HG03159 (cell line): ENCODE measurements at regions not wholly inside any gene's neighbourhood (a gene's known extent, or its start where the extent isn't known, plus 50 kb on each side); places are given as distances from the start of the nearest gene placed in this dataset.
A peak's percentile ranks its signal among the peaks of the same experiment; 100 is the strongest.
"Not testable (repeated sequence)": the region's sequence is repeated elsewhere in the genome, so short reads cannot be mapped to it uniquely, and the experiment has no call there.

Experiments
- ATAC-seq: cut with Tn5 transposase; IDR thresholded peaks from one replicate; pipeline ENCODE4 v1.9.1; 2021; ENCODE audit warnings: mild to moderate bottlenecking, moderate library complexity; ENCODE audit not compliant: unreplicated experiment

- ATAC-seq, result not testable (repeated sequence)
These were observed 242.2 kb upstream of the PRSS1 start for GRCh38 chr7:142507066-142507465.

- ATAC-seq, result no peak
These were observed 242.7 kb upstream of the PRSS1 start for GRCh38 chr7:142506601-142507000.

- ATAC-seq, result not testable (repeated sequence)
These were observed 245.3 kb upstream of the PRSS1 start for GRCh38 chr7:142503949-142504348.

- ATAC-seq, result no peak
These were observed 245.2 kb upstream of the PRSS58 start for GRCh38 chr7:142503036-142503435.

- no peak for ATAC-seq
These were observed 243.6 kb upstream of the PRSS58 start for GRCh38 chr7:142501434-142501833.

- no peak for ATAC-seq
These were observed 242.5 kb upstream of the PRSS58 start for GRCh38 chr7:142500366-142500765.

- ATAC-seq, result no peak
These were observed 241.8 kb upstream of the PRSS58 start for GRCh38 chr7:142499635-142500034.

GRCh38 chr7:142498364-142498763 lies 240.5 kb upstream of the PRSS58 start:
- no peak for ATAC-seq

GRCh38 chr7:142496545-142496991 lies 238.7 kb upstream of the PRSS58 start:
- ATAC-seq, result peak; percentile 54

GRCh38 chr7:142495879-142496278 lies 238.0 kb upstream of the PRSS58 start:
- ATAC-seq, result not testable (repeated sequence)

GRCh38 chr7:142495301-142495700 lies 237.4 kb upstream of the PRSS58 start:
- ATAC-seq, result not testable (repeated sequence)

GRCh38 chr7:142494021-142494420 lies 236.2 kb upstream of the PRSS58 start:
- no peak for ATAC-seq

- no peak for ATAC-seq
These were observed 231.0 kb upstream of the PRSS58 start for GRCh38 chr7:142488842-142489241.

- no peak for ATAC-seq
These were observed 230.3 kb upstream of the PRSS58 start for GRCh38 chr7:142488036-142488633.

- ATAC-seq, result peak; percentile 50
These were observed 229.7 kb upstream of the PRSS58 start for GRCh38 chr7:142487565-142487964.

- no peak for ATAC-seq
These were observed 229.3 kb upstream of the PRSS58 start for GRCh38 chr7:142487124-142487523.

- no peak for ATAC-seq
These were observed 227.9 kb upstream of the PRSS58 start for GRCh38 chr7:142485617-142486226.

GRCh38 chr7:142483659-142484317 lies 225.9 kb upstream of the PRSS58 start:
- no peak for ATAC-seq

GRCh38 chr7:142482891-142483658 lies 225.2 kb upstream of the PRSS58 start:
- peak; percentile 56 for ATAC-seq

- no peak for ATAC-seq
These were observed 223.7 kb upstream of the PRSS58 start for GRCh38 chr7:142481548-142481947.

GRCh38 chr7:142478479-142479220 lies 220.8 kb upstream of the PRSS58 start:
- peak; percentile 74 for ATAC-seq
